A549 (cell line): ENCODE measurements at regions not wholly inside any gene's neighbourhood (a gene's known extent, or its start where the extent isn't known, plus 50 kb on each side); places are given as distances from the start of the nearest gene placed in this dataset.
A peak's percentile ranks its signal among the peaks of the same experiment; 100 is the strongest.

Experiments used
- ATAC-seq, 2 experiments: fragments of 200-7000 bp in 1 of 2; fragments of >200 bp in 1 of 2; cut with Nextera tagmentation in 1 of 2; cut with Tn5 transposase in 1 of 2; 3 replicates each; pipeline versions ENCODE4 v1.8.0 to v1.9.1; 2018 to 2020; ENCODE audit warnings: mild to moderate bottlenecking in 1 of 2, moderate library complexity in 1 of 2
- CTCF ChIA-PET: fragments of 300-600 bp; sonication (Branson Sonifier 250); formaldehyde crosslinking; extraction: SDS; loops from one replicate; lab custom pipeline; 2021; ENCODE audit warnings: antibody characterized with exemption, inconsistent platforms; lab: Yijun Ruan, JAX
- POLR2A ChIA-PET: fragments of 350-600 bp; formaldehyde crosslinking; extraction: SDS; loops from one replicate; lab custom pipeline; 2021; ENCODE audit warnings: antibody characterized with exemption, inconsistent platforms; lab: Yijun Ruan, JAX
- DNase-seq, 2 experiments: peaks; one replicate each; pipeline versions ENCODE4 v3.0.0 to v3.0.0-alpha.2; 2011 to 2016; ENCODE audit warnings: low read depth in 1 of 2, low spot score in 1 of 2
- FAIRE-seq: peaks from 2 replicates; lab custom pipeline; 2011; peaks lifted over from hg19 to GRCh38; lab: Jason Lieb, UNC
- H3K27ac ChIP-seq, 2 experiments: fragments of >200 bp; sonication (Bioruptor Twin); formaldehyde crosslinking; 3 replicates each; pipeline ENCODE4 v1.5.1; 2016 to 2017
- H3K4me1 ChIP-seq: fragments of >200 bp; sonication (Bioruptor Twin); formaldehyde crosslinking; 3 replicates; pipeline ENCODE4 v1.6.1; 2016
- H3K4me2 ChIP-seq: fragments of >200 bp; sonication (Bioruptor Twin); formaldehyde crosslinking; 3 replicates; pipeline ENCODE4 v1.6.1; 2016
- H3K4me3 ChIP-seq: fragments of >200 bp; sonication (Bioruptor Twin); formaldehyde crosslinking; 3 replicates; pipeline ENCODE4 v1.5.1; 2016
- H3K9me3 ChIP-seq: fragments of >200 bp; sonication (Bioruptor Twin); formaldehyde crosslinking; 3 replicates; pipeline ENCODE4 v1.6.1; 2016
- EP300 ChIP-seq, 2 experiments: fragments of >200 bp; sonication (Bioruptor Twin); formaldehyde crosslinking; IDR thresholded peaks; 2 replicates in 1 of 2; 3 replicates in 1 of 2; pipeline ENCODE4 v1.6.1; 2016 to 2017
- FOSL2 ChIP-seq, 2 experiments: fragments of 450-650 bp in 1 of 2; fragments of >200 bp in 1 of 2; sonication (Bioruptor Twin) in 1 of 2; formaldehyde crosslinking; IDR thresholded peaks; 2 replicates each; pipeline versions ENCODE4 v1.5.0 to v1.6.1; 2016 to 2020; ENCODE audit warnings: mild to moderate bottlenecking in 1 of 2, moderate library complexity in 1 of 2
- FOXS1 ChIP-seq: fragments of 250-450 bp; sonication (Bioruptor Pico); IDR thresholded peaks from 2 replicates; pipeline ENCODE4 v1.5.0; 2020; ENCODE audit warnings: mild to moderate bottlenecking, moderate library complexity
- HDAC2 ChIP-seq: fragments of 200-600 bp; sonication (generic); IDR thresholded peaks from 2 replicates; pipeline ENCODE4 v1.6.1; 2016
- HEYL ChIP-seq: fragments of 250-450 bp; sonication (Bioruptor Pico); IDR thresholded peaks from 2 replicates; pipeline ENCODE4 v1.8.0; 2021; ENCODE audit warnings: mild to moderate bottlenecking, moderate library complexity
- HOXB5 ChIP-seq: fragments of 250-450 bp; sonication (Bioruptor Pico); IDR thresholded peaks from 2 replicates; pipeline ENCODE4 v1.5.0; 2020; ENCODE audit warnings: mild to moderate bottlenecking, moderate library complexity
- JUNB ChIP-seq: fragments of >200 bp; sonication (Bioruptor Twin); formaldehyde crosslinking; IDR thresholded peaks from 2 replicates; pipeline ENCODE4 v1.6.1; 2016
- KDM5A ChIP-seq: fragments of 200-600 bp; sonication (generic); IDR thresholded peaks from 2 replicates; pipeline ENCODE4 v1.6.1; 2016; ENCODE audit warnings: antibody characterized with exemption, mild to moderate bottlenecking
- MAFK ChIP-seq: fragments of 450-650 bp; IDR thresholded peaks from 2 replicates; pipeline ENCODE4 v1.6.1; 2014; ENCODE audit not compliant: partially characterized antibody
- NFE2L2 ChIP-seq: fragments of 150-350 bp; conservative IDR thresholded peaks from 2 replicates; pipeline ENCODE4 v1.6.1; 2014; ENCODE audit warnings: low read length
- NPAS2 ChIP-seq: fragments of 250-450 bp; sonication (Bioruptor Pico); IDR thresholded peaks from 2 replicates; pipeline ENCODE4 v1.8.0; 2022; ENCODE audit warnings: mild to moderate bottlenecking, moderate library complexity, borderline replicate concordance
- PBX3 ChIP-seq: IDR thresholded peaks from 2 replicates; pipeline ENCODE4 v1.6.1; 2012
- RAD21 ChIP-seq, 2 experiments: fragments of >200 bp in 1 of 2; sonication (Bioruptor Twin) in 1 of 2; formaldehyde crosslinking in 1 of 2; IDR thresholded peaks in 1 of 2; conservative IDR thresholded peaks in 1 of 2; 2 replicates in 1 of 2; 3 replicates in 1 of 2; pipeline ENCODE4 v1.6.1; 2012 to 2018; ENCODE audit warnings: inconsistent platforms in 1 of 2
- RARB ChIP-seq: fragments of 250-450 bp; sonication (Bioruptor Pico); IDR thresholded peaks from 2 replicates; pipeline ENCODE4 v1.8.0; 2021; ENCODE audit warnings: mild to moderate bottlenecking, moderate library complexity
- SMC3 ChIP-seq: fragments of >200 bp; sonication (Bioruptor Twin); formaldehyde crosslinking; IDR thresholded peaks from 3 replicates; pipeline ENCODE4 v1.6.1; 2018; ENCODE audit warnings: inconsistent platforms
- TP53 ChIP-seq: fragments of 250-450 bp; sonication (Bioruptor Pico); IDR thresholded peaks from 2 replicates; pipeline ENCODE4 v1.5.0; 2021; ENCODE audit warnings: mild to moderate bottlenecking, moderate library complexity
- USF2 ChIP-seq: fragments of 450-650 bp; IDR thresholded peaks from 2 replicates; pipeline ENCODE4 v1.6.1; 2014; ENCODE audit warnings: antibody characterized with exemption
- ZC3H11A ChIP-seq: fragments of 450-650 bp; IDR thresholded peaks from 2 replicates; pipeline ENCODE4 v1.6.1; 2014; ENCODE audit warnings: antibody characterized with exemption, mild to moderate bottlenecking
- ZSCAN20 ChIP-seq: fragments of 250-450 bp; sonication (Bioruptor Pico); IDR thresholded peaks from 2 replicates; pipeline ENCODE4 v1.8.0; 2022; ENCODE audit warnings: mild to moderate bottlenecking, moderate library complexity
- WGBS: methylation state at CpG from one replicate; pipeline ENCODE4 v1.1.6; 2017; ENCODE audit errors: missing lambda C conversion rate; 5-methylcytosine and 5-hydroxymethylcytosine counted together
- TF ChIP-seq, protein P1 (sequence below): fragments of 200-600 bp; sonication (generic); IDR thresholded peaks from 2 replicates; pipeline ENCODE4 v1.6.1; 2016; ENCODE audit warnings: antibody characterized with exemption, mild to moderate bottlenecking, moderate library complexity
- TF ChIP-seq, protein P2 (sequence below): fragments of >200 bp; sonication (Bioruptor Twin); formaldehyde crosslinking; IDR thresholded peaks from 2 replicates; pipeline ENCODE4 v1.6.1; 2016
- TF ChIP-seq, protein P3 (sequence below): IDR thresholded peaks from 2 replicates; pipeline ENCODE4 v1.6.1; 2012; ENCODE audit warnings: low read depth, borderline replicate concordance

DNA sequence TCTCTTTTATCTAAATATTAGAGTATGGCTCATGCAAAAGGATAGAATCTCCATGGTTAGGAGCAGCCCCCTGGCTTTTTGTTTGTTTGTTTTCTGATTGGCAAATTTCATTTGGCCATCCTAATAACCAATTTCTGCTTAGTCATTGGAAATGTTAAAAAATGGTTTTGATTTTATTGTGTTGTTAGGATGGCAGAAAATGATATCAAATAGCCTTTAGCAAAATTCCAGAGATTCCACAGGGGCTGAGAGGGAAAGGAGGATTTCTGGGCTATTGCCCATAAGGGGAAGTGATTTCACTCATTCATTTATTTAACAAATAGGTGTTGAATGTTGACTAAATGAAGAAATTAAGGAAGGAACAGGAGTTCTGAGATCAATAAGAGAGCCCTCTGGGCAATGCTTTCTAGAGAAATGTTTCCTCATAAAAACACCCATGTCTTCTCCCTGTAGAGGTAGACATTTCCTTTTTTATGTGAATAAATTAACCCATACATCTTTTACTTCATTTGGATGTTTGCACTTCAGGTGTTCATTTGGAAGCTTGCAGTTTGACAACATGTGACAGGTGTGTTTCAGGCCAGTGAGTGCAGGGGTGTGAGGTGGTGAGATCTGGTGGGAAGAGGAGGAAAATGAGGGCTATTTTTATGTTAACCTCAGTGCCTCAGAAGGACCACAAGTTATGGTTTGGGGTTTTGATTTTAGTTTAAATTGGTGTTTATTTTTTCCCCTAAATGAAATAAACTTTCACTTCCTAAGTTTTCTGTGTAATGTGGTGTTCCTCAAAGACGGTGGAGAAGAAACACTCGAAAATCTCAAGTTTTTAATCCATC is 61.7 kb upstream of the EPC2 start:
- ChIA-PET POLR2A (no interaction called here), CTCF (no interaction called here)
- Histone ChIP-seq H3K4me3 (no peak overlapping the region), H3K27ac (peak overlapping the region; percentile 12 to 50; a peak in 3 of 6 replicates), H3K9me3 (no peaks in the 10 kb centered on the region), H3K4me2 (peak overlapping the region; percentile 50), H3K4me1 (peaks cover 13% of the 10 kb centered on the region)
- WGBS: 81% methylated on average over 2 of the region's 2 CpGs
- ATAC-seq (no peak), DNase-seq (peak in 1 of 2 experiments; percentile 8), FAIRE-seq (no peak)
- no peak for TF ChIP-seq HDAC2
- TF ChIP-seq NFE2L2: peak; percentile 51
- peak; percentile 85 for TF ChIP-seq MAFK

- H3K27ac ChIP-seq: no peak overlapping the region
- no peak overlapping the region for H3K4me3 ChIP-seq
- TF ChIP-seq ZSCAN20 (CRISPR knock-in tag) (no peak), HOXB5 (CRISPR knock-in tag) (no peak), JUNB (no peak), TP53 (CRISPR knock-in tag) (no peak), RAD21 (conservative IDR thresholded peaks at IDR 0.05 in 1 of 2, IDR thresholded peaks at IDR 0.05 in 1 of 2) (no peak), ZC3H11A (no peak)
- TF ChIP-seq, protein P1, sequence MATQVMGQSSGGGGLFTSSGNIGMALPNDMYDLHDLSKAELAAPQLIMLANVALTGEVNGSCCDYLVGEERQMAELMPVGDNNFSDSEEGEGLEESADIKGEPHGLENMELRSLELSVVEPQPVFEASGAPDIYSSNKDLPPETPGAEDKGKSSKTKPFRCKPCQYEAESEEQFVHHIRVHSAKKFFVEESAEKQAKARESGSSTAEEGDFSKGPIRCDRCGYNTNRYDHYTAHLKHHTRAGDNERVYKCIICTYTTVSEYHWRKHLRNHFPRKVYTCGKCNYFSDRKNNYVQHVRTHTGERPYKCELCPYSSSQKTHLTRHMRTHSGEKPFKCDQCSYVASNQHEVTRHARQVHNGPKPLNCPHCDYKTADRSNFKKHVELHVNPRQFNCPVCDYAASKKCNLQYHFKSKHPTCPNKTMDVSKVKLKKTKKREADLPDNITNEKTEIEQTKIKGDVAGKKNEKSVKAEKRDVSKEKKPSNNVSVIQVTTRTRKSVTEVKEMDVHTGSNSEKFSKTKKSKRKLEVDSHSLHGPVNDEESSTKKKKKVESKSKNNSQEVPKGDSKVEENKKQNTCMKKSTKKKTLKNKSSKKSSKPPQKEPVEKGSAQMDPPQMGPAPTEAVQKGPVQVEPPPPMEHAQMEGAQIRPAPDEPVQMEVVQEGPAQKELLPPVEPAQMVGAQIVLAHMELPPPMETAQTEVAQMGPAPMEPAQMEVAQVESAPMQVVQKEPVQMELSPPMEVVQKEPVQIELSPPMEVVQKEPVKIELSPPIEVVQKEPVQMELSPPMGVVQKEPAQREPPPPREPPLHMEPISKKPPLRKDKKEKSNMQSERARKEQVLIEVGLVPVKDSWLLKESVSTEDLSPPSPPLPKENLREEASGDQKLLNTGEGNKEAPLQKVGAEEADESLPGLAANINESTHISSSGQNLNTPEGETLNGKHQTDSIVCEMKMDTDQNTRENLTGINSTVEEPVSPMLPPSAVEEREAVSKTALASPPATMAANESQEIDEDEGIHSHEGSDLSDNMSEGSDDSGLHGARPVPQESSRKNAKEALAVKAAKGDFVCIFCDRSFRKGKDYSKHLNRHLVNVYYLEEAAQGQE: no peak
- H3K4me1 ChIP-seq: peaks cover 13% of the 10 kb centered on the region
- CTCF ChIA-PET: no interaction called here
- POLR2A ChIA-PET: no interaction called here
- no peak overlapping the region for H3K4me2 ChIP-seq
- 75% methylated on average over 4 of the region's 4 CpGs for WGBS
- no peaks in the 10 kb centered on the region for H3K9me3 ChIP-seq
- DNase-seq (no peak), FAIRE-seq (no peak), ATAC-seq (no peak)
These were observed 58.9 kb upstream of the EPC2 start for GRCh38 chr2:148585696-148586095.

- no peak for DNase-seq
- CTCF ChIA-PET: no interaction called here
- Histone ChIP-seq H3K27ac (no peak overlapping the region), H3K4me1 (peaks cover 13% of the 10 kb centered on the region), H3K9me3 (no peaks in the 10 kb centered on the region), H3K4me2 (no peak overlapping the region), H3K4me3 (no peak overlapping the region)
- POLR2A ChIA-PET: no interaction called here
- TF ChIP-seq ZC3H11A (no peak), RARB (CRISPR knock-in tag) (no peak), NFE2L2 (no peak), NPAS2 (CRISPR knock-in tag) (no peak), HEYL (CRISPR knock-in tag) (no peak), USF2 (no peak), JUNB (no peak), KDM5A (no peak), FOXS1 (CRISPR knock-in tag) (no peak), PBX3 (no peak), FOSL2 (IDR thresholded peaks at IDR 0.05) (no peak), FOSL2 (CRISPR knock-in tag; IDR thresholded peaks at IDR 0.05) (no peak), SMC3 (no peak), EP300 (IDR thresholded peaks at IDR 0.05) (no peak)
- TF ChIP-seq, protein P2, sequence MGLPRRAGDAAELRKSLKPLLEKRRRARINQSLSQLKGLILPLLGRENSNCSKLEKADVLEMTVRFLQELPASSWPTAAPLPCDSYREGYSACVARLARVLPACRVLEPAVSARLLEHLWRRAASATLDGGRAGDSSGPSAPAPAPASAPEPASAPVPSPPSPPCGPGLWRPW: no peak
- TF ChIP-seq, protein P3, sequence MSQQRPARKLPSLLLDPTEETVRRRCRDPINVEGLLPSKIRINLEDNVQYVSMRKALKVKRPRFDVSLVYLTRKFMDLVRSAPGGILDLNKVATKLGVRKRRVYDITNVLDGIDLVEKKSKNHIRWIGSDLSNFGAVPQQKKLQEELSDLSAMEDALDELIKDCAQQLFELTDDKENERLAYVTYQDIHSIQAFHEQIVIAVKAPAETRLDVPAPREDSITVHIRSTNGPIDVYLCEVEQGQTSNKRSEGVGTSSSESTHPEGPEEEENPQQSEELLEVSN: no peak
- TF ChIP-seq, protein P1: no peak
- 58% methylated on average over 4 of the region's 4 CpGs for WGBS
- FAIRE-seq: no peak
- ATAC-seq: no peak
These were observed 57.9 kb upstream of the EPC2 start for GRCh38 chr2:148586522-148587128.
